HG02798 (cell line): ENCODE measurements at regions not wholly inside any gene's neighbourhood (a gene's known extent, or its start where the extent isn't known, plus 50 kb on each side); places are given as distances from the start of the nearest gene placed in this dataset.
"Not testable (repeated sequence)": the region's sequence is repeated elsewhere in the genome, so short reads cannot be mapped to it uniquely, and the experiment has no call there.

Experiments used
- ATAC-seq: cut with Tn5 transposase; IDR thresholded peaks from one replicate; pipeline ENCODE4 v1.9.1; 2021; ENCODE audit warnings: mild to moderate bottlenecking; ENCODE audit not compliant: unreplicated experiment, poor library complexity

DNA sequence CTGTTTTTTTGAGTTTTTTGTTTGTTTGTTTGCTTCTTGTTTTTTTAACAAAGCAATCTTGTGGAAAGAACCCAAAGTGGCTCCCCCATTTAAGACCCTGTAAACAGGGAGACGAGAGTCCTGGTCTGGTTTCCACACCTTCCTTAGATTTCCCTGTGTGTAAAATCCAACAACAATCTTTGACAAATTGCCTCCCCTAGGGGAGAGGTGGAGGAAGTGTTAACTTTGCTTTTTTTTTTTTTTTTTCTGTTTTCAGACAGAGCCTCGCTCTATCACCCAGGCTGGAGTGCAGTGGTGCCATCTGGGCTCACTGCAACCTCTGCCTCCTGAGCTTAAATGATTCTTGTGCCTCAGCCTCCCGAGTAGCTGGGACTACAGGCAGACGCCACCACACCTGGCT is 136.0 kb downstream of the OTOP1 start:
- ATAC-seq: not testable (repeated sequence)

DNA sequence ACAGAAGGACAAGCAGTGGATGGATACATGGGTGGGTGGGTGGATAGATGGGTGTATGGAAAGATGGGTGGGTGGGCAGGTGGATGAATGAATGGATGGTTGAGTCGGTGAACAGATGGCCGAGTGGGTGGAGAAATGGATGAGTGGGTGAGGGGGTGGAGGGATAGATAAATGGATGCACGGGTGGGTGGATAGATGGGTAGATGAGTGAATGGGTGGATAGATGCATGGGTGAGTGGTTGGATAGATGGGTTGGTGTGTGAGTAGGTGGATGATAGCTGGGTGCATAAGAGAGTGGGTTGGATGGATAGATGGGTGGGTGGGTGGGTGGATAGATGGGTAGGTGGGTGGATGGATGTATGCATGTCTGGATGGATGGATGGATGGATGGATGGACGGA is 134.6 kb downstream of the OTOP1 start:
- ATAC-seq: not testable (repeated sequence)

DNA sequence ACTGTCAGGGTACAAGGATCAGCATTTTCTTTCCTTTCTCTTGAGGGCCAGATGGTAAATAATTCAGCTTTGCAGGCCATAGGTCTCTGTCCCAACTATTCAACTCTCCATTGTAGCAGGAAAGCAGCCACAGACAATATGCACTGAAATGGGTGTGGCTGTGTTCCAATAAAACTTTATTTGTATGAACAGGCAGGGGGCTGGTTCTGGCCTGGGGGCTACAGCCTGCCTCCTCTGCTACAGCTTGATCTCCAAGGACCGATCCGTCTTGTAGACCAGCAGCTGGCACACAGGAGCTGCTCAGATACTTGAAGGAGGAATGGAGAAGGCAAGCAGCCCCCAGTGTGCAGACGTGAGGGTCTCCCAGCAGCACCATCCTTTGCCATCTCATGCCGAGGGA is 127.1 kb downstream of the OTOP1 start:
- ATAC-seq: not testable (repeated sequence)

DNA sequence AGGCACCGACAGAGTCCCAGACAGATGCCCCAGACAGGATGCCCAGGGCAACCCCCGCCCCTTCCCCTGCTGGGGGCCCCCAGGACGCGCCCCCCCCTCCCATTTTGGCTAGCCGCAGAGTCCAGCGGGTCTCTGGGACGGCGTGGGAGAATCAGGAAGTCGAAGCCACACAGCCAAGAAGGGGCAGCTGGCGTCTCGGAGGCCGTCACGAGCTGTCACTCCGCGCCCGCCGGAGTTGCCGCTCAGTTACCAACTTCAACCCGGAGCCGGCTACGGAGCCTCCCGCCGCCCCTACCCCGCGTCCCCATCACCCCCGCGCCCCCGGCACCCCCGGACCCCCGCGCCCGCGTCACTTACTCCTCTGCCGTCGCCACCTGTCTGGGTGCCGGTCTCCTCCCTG is 119.8 kb downstream of the OTOP1 start:
- not testable (repeated sequence) for ATAC-seq

DNA sequence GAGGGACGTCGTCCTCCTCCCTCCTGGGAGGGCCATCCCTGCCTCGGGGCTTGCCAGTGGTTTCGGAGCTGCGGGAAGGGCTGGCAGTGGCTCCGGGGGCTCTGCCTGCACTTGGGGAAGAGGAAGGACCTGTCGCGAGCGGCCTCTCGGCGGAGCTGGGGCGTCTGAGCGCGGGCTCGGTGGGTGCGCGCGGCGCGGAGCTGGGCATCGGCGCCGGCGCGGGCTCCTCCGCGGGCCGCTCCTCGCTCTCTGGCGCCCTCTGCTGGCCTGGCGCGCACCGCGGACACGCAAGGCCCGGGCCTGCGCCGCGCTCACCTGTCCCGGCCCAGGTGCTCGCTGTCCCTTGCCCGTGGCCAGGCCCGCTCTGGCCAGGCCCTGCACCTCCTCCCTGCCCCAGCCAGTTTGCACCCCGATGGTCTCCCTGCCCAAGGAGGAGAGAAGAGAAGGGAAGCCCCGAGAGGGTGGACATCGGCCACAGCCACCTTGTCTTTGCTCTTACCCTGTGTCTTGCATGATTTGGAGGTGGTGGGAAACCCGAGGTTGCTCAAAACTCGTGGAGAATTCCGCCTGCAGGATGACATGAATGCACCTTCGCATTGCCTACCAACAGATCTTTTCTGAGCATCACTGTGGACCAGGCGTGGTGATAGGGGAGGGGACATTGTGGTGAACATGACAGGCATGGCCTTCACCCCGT is 119.2 kb downstream of the OTOP1 start:
- not testable (repeated sequence) for ATAC-seq

DNA sequence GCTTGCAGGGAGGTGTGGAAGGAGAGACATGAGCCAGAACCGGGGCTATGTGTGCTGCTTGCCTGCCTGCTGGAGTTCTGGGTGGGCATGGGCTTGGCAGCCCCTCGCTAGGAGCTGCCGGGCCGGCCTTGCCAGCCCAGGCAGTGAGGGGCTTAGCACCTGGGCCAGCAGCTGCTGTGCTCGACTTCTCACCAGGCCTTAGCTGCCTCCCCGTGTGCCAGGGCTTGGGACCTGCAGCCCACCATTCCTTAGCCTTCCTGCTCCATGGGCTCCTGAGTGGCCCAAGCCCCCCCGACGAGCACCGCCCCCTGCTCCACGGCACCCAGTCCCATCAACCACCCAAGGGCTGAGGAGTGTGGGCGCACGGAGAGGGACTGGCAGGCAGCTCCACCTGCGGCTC is 111.3 kb downstream of the OTOP1 start:
- not testable (repeated sequence) for ATAC-seq

DNA sequence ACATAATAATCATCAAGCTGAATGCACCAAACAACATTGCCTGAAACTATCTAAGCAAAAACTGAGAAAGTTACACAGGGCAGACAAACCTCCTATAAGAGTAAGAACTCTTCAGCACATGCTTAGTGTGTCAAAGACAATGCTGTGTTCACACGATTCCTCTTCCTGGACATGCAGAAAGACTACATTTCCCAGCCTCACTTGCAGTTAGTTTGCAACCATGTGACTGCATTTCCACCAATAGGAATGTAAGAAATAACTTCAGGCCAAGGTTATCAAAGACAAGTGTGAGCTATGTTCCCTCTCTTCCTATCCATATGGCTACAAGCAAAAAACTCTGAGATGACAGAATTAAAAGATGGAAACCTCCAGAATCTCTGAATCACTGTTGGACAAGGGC is 109.8 kb downstream of the OTOP1 start:
- ATAC-seq: not testable (repeated sequence)

DNA sequence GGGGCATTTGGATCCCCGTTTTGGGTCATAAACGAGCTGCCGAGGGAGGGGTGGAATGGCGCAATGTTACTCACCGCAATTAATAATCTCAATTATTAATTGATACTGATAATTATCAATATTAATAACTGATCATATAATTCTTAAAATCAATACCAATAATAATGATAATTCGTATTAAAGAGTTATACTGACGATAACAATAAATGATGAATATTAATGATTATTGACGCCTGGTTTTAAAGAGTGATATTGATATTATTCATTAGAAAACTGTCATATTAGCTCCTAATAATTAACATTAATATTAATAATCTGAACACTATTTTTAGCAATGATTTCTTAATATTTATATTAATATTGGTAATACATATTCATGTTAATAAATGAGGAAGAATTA is 92.4 kb downstream of the OTOP1 start:
- not testable (repeated sequence) for ATAC-seq

DNA sequence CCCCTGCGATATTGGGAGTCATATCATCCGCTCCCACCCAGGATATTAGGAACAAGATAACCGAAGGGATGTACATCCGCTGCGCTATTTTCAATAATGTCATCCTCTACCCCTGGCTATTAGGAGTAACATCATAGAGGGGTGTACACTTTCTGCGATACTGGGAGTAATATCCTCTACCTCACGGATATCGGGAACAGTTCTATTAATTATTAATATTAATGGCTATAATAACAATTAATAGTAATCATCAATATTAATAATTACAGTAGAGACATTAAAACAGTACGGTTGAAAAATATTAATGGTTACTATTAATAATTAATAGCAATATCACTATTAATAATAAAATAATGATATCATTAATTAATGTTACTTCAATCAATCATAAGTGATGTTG is 90.1 kb downstream of the OTOP1 start:
- not testable (repeated sequence) for ATAC-seq
